HG03064 (cell line): ENCODE measurements at regions not wholly inside any gene's neighbourhood (a gene's known extent, or its start where the extent isn't known, plus 50 kb on each side); places are given as distances from the start of the nearest gene placed in this dataset.

Experiments
- ATAC-seq: cut with Tn5 transposase; IDR thresholded peaks from one replicate; pipeline ENCODE4 v1.9.1; 2021; ENCODE audit warnings: low read depth; ENCODE audit not compliant: unreplicated experiment

GRCh38 chr3:72418856-72419255, 429.4 kb downstream of the SHQ1 start:
- ATAC-seq = no peak

GRCh38 chr3:72418244-72418643, 430.0 kb downstream of the SHQ1 start:
- ATAC-seq = no peak

GRCh38 chr3:72414481-72415016, 433.7 kb downstream of the SHQ1 start:
- no peak for ATAC-seq

GRCh38 chr3:72413228-72413627, 435.0 kb downstream of the SHQ1 start:
- ATAC-seq = no peak

- no peak for ATAC-seq
Measured at GRCh38 chr3:72412340-72412956, 435.8 kb downstream of the SHQ1 start.

GRCh38 chr3:72411843-72412242, 436.4 kb downstream of the SHQ1 start:
- ATAC-seq = no peak

- ATAC-seq = no peak
Measured at GRCh38 chr3:72411126-72411525, 437.1 kb downstream of the SHQ1 start.

GRCh38 chr3:72408983-72409779, 439.1 kb downstream of the SHQ1 start:
- no peak for ATAC-seq

GRCh38 chr3:72407766-72408165, 440.5 kb downstream of the SHQ1 start:
- ATAC-seq = no peak

GRCh38 chr3:72405943-72406566, 442.2 kb downstream of the SHQ1 start:
- no peak for ATAC-seq

- ATAC-seq = no peak
Measured at GRCh38 chr3:72401005-72401545, 447.2 kb downstream of the SHQ1 start.

- ATAC-seq = no peak
Measured at GRCh38 chr3:72398781-72399180, 449.5 kb downstream of the SHQ1 start.

GRCh38 chr3:72397586-72397985, 450.7 kb downstream of the SHQ1 start:
- ATAC-seq = no peak

GRCh38 chr3:72396899-72397298, 451.3 kb downstream of the SHQ1 start:
- no peak for ATAC-seq

- no peak for ATAC-seq
Measured at GRCh38 chr3:72395776-72396311, 452.4 kb downstream of the SHQ1 start.

GRCh38 chr3:72393455-72393854, 454.8 kb downstream of the SHQ1 start:
- no peak for ATAC-seq

GRCh38 chr3:72391659-72392058, 456.6 kb downstream of the SHQ1 start:
- ATAC-seq = no peak

GRCh38 chr3:72390841-72391240, 457.4 kb downstream of the SHQ1 start:
- no peak for ATAC-seq

- no peak for ATAC-seq
Measured at GRCh38 chr3:72388644-72389043, 459.6 kb downstream of the SHQ1 start.

GRCh38 chr3:72388117-72388516, 460.1 kb downstream of the SHQ1 start:
- ATAC-seq = no peak
